HG02759 (cell line): ENCODE measurements at regions not wholly inside any gene's neighbourhood (a gene's known extent, or its start where the extent isn't known, plus 50 kb on each side); places are given as distances from the start of the nearest gene placed in this dataset.
"Not testable (repeated sequence)": the region's sequence is repeated elsewhere in the genome, so short reads cannot be mapped to it uniquely, and the experiment has no call there.

Source experiments
- ATAC-seq: cut with Tn5 transposase; IDR thresholded peaks from one replicate; pipeline ENCODE4 v1.9.1; 2021; ENCODE audit warnings: mild to moderate bottlenecking, moderate library complexity; ENCODE audit not compliant: unreplicated experiment

DNA sequence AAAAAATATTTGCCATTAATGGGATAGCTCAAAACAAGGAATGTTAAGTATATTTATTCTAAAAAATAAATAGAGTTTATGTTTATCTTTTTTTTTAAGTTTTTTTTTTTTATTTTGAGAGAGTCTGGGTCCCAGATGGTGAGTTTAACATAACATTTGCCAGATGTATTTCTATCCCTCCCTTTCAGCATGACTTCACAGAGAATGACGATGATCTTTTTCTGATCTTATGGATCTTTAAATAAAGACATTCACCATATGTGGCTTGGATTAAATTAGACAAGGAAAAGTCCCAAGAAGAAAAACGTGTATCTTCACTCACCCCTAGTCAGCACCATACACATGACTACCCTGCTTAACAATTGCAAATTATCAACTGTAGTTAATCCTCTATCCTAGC is 839.8 kb upstream of the CNTN5 start:
- no peak for ATAC-seq

DNA sequence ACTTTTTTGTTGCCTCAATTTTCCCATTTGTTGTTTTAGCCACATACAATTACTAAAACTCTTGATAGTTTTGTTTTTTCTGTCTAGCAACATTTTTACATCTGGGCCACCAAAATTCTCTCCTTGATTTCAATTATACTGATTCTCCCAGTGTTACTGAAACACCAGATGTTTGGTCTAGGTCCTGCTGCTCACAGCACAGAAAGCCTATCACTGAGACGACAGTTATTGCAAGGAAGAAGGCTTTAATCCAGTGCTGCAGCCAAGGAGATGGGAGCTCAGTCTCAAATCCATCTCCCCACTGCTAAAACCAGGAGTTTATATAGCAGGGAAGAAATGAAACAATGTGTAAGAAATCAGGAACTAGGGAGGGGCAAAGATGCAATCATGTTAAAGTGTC is 837.7 kb upstream of the CNTN5 start:
- no peak for ATAC-seq

GRCh38 chr11:98185245-98185644 is 835.5 kb upstream of the CNTN5 start:
- no peak for ATAC-seq

GRCh38 chr11:98194611-98195010 is 826.1 kb upstream of the CNTN5 start:
- ATAC-seq: no peak

- ATAC-seq: no peak
These were observed 825.4 kb upstream of the CNTN5 start for GRCh38 chr11:98195300-98195699.

- no peak for ATAC-seq
These were observed 813.7 kb upstream of the CNTN5 start for GRCh38 chr11:98207086-98207485.

GRCh38 chr11:98227278-98227677 is 793.5 kb upstream of the CNTN5 start:
- ATAC-seq: no peak

DNA sequence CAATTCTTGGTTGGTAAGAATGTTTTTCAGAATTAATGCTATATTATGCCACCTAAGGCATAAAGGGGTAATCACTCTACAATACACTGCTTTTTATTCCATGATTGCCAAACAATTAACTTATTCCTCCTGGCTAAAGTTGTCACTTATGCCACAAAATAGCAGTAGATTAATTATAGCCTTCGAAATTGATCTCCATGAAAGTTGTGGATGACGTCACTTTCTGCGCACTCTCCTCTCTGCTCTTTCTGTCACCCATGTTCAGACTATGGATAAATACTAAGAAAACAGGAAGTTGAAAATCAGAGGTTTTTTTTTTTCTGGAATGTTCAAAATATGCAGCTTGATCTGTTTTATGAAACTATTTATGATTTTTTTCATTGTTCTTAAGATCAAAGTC is 790.1 kb upstream of the CNTN5 start:
- no peak for ATAC-seq

- ATAC-seq: no peak
These were observed 786.1 kb upstream of the CNTN5 start for GRCh38 chr11:98234698-98235097.

- ATAC-seq: no peak
These were observed 776.9 kb upstream of the CNTN5 start for GRCh38 chr11:98243897-98244296.

GRCh38 chr11:98260983-98261382 is 759.8 kb upstream of the CNTN5 start:
- no peak for ATAC-seq

- no peak for ATAC-seq
These were observed 743.4 kb upstream of the CNTN5 start for GRCh38 chr11:98277251-98277912.

GRCh38 chr11:98289617-98290263 is 731.0 kb upstream of the CNTN5 start:
- ATAC-seq: no peak

GRCh38 chr11:98296091-98296880 is 724.5 kb upstream of the CNTN5 start:
- ATAC-seq: no peak

GRCh38 chr11:98300719-98301118 is 720.0 kb upstream of the CNTN5 start:
- ATAC-seq: no peak

- ATAC-seq: no peak
These were observed 712.8 kb upstream of the CNTN5 start for GRCh38 chr11:98307827-98308491.

GRCh38 chr11:98330306-98330705 is 690.4 kb upstream of the CNTN5 start:
- not testable (repeated sequence) for ATAC-seq

GRCh38 chr11:98358551-98358950 is 662.2 kb upstream of the CNTN5 start:
- ATAC-seq: no peak

DNA sequence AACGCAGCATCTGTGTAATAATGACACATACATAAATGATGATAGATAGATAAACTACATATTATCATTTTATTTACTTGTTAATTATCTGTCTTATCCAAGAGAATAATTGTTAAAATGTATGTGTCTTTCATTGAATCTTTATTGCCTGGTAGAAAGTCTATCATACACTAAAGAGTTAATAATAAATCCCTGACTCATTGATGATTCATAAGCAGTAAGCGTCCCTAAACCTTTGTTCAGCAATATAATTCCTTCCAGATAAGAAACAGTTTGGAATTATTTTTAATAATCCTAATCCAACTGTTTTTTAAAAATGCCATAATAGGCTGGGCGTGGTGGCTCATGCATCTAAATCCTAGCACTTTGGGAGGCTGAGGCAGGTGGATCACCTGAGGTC is 655.6 kb upstream of the CNTN5 start:
- ATAC-seq: no peak

DNA sequence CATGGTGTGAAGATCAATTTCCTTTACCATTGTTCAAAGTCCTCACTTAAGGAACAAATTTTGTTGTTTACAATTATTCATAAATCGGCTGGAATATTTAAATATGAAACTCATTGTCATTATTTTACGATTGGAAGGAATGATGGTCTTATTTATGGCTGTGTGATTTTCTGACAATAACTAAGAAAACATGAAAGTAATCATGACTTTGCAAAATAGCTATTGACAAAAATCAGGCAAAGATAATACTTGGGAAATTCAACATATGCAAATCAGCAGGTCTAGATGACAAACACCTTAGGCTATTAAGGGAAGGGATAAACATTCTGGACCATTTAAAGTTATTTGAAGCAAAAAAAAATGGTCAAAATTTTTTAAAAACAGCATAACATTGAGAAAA is 654.8 kb upstream of the CNTN5 start:
- no peak for ATAC-seq

GRCh38 chr11:98390391-98390790 is 630.4 kb upstream of the CNTN5 start:
- ATAC-seq: no peak
